Skeletal muscle satellite cell (primary cell): ENCODE measurements at regions not wholly inside any gene's neighbourhood (a gene's known extent, or its start where the extent isn't known, plus 50 kb on each side); places are given as distances from the start of the nearest gene placed in this dataset.
"Not testable (repeated sequence)": the region's sequence is repeated elsewhere in the genome, so short reads cannot be mapped to it uniquely, and the experiment has no call there.

Experiments
- H3K27me3 ChIP-seq: 2 replicates; pipeline ENCODE4 v1.7.0; 2013; ENCODE audit warnings: low read length; ENCODE audit not compliant: control insufficient read depth, insufficient read depth
- H3K36me3 ChIP-seq: 2 replicates; pipeline ENCODE4 v1.7.0; 2013; ENCODE audit warnings: mild to moderate bottlenecking, control low read depth, low read length; ENCODE audit not compliant: insufficient read depth
- H3K4me1 ChIP-seq: 2 replicates; pipeline ENCODE4 v1.7.0; 2013; ENCODE audit warnings: low read length; ENCODE audit not compliant: control insufficient read depth, insufficient read depth
- H3K4me2 ChIP-seq: 2 replicates; pipeline ENCODE4 v1.7.0; 2013; ENCODE audit warnings: mild to moderate bottlenecking, low read length
- H3K4me3 ChIP-seq: 2 replicates; pipeline ENCODE4 v1.7.0; 2013; ENCODE audit warnings: low read length
- H3K9ac ChIP-seq: 2 replicates; pipeline ENCODE4 v1.7.0; 2013; ENCODE audit warnings: mild to moderate bottlenecking, low read depth, low read length, moderate library complexity
- H3K9me3 ChIP-seq: replicated peaks from 2 replicates; pipeline ENCODE4 v1.7.0; 2013; ENCODE audit warnings: mild to moderate bottlenecking, control low read depth, low read length

DNA sequence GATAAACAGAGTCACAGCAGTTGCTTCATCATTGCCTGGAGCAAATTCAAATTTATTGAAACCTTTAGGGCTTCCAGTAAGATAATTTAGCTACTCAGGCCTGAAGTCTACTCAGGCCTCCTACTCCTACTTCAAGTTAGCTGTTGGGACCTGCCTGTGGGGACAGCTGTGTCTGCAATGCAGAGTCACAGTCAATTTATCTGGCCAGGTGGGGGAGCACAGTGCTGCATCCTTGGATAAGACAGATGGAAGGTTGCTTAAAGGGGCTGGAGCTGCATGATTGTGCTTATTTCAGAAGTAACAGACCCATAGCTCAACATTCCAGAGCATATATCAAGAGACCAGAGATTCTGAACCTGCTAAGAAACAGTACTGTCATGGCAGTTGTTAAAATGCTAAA is 932.1 kb downstream of the QKI start:
- Histone ChIP-seq H3K27me3 (no peaks in the 10 kb centered on the region), H3K4me3 (no peak overlapping the region), H3K4me2 (no peak overlapping the region), H3K4me1 (no peaks in the 10 kb centered on the region), H3K9ac (no peak overlapping the region), H3K36me3 (no peaks in the 10 kb centered on the region), H3K9me3 (no peaks in the 10 kb centered on the region)

DNA sequence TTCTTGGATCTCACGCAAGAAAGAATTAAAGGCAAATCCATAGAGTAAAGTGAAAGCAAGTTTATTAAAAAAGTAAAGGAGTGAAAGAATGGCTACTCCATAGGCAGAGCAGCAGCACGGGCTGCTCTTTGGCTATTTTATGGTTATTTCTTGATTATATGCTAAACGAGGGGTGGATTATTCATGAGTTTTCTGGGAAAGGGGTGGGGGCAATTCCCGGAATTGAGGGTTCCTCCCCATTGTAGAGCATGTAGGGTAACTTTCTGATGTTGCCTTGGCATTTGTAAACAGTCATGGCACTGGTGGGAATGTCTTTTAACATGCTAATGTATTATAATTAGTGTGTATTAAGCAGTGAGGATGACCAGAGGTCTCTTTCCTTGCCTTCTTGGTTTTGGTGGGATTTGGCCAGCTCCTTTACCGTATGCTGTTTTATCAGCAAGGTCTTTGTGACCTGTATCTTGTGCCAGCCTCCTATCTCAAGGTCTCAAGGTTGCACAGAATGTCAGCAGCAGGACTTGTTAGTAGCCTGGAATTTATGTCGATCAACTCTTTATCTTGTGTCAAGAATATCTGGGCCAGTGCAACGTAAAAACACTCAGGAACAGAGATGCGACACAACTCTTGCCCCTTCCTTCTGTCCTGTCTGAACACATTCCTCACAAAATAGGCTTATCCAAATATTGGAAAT is 931.4 kb downstream of the QKI start:
- no peaks in the 10 kb centered on the region for H3K9me3 ChIP-seq
- H3K4me2 ChIP-seq = no peak overlapping the region
- H3K4me1 ChIP-seq = no peaks in the 10 kb centered on the region
- H3K4me3 ChIP-seq = no peak overlapping the region
- no peak overlapping the region for H3K9ac ChIP-seq
- no peaks in the 10 kb centered on the region for H3K36me3 ChIP-seq
- no peaks in the 10 kb centered on the region for H3K27me3 ChIP-seq

DNA sequence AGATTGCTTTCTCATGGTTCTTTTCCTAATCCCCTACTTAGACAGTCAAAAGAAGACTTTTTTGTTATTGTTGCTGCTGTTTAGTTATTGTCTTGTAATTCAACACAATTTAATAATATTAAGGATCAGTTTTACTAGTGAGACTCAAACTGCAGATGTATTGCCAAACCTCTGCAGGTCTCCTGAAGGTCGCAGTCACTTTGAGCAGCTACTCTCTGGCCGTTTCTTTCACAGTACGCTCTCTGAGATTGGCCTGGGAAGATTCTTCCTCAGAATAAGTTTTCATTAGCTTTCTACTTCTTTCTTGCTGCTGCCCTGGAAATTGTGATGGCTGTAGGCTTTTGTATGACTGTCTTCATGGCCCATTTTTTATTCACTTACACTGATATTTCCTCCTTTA is 930.8 kb downstream of the QKI start:
- Histone ChIP-seq H3K4me3 (no peak overlapping the region), H3K4me1 (no peaks in the 10 kb centered on the region), H3K9ac (no peak overlapping the region), H3K9me3 (no peaks in the 10 kb centered on the region), H3K27me3 (no peaks in the 10 kb centered on the region), H3K4me2 (no peak overlapping the region), H3K36me3 (no peaks in the 10 kb centered on the region)

DNA sequence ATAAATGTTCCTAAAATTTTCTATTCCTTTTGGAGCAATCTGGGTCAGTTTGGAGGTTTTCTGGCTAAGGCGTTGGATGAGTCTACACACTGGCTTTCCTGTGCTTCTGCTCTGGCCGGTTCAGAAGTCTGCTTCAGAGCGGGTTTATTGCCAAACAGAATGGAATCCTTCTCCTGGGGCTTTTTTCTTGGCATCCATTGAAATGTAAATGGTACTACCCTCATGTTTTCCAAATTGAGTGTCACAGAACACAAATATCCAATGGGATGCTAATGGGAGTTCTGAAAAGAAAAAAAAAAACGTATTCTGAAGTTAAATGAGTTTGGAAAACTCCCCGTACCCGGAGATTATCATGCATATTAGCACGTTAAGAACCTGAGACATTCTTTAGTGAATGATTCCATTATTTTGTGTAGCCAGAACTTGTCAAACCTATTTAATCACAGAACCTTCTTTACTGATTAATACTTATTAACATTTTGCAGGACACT is 930.3 kb downstream of the QKI start:
- Histone ChIP-seq H3K4me3 (no peak overlapping the region), H3K4me1 (no peaks in the 10 kb centered on the region), H3K36me3 (no peaks in the 10 kb centered on the region), H3K9me3 (no peaks in the 10 kb centered on the region), H3K9ac (no peak overlapping the region), H3K4me2 (no peak overlapping the region), H3K27me3 (no peaks in the 10 kb centered on the region)

DNA sequence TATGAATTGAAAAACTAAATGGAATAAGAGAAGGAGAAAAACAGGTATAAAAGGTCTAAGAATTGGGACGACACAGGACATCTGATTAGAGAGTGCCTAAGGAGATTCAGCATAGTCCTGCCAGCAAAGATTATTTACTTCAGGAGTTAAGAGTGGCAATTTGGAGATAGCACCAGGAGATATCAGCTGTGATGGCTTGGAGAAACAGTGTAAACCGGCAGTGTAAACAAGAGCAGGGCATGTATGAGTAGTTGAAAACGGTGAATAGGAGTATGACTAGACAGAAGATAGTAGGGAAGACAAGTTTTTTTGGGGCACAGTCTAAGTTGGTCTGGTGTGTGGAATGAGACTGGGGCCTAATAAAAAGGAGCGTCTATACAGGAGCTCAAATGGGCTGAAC is 924.9 kb downstream of the QKI start:
- not testable (repeated sequence) for H3K4me1 ChIP-seq, H3K4me2 ChIP-seq, H3K27me3 ChIP-seq, H3K9me3 ChIP-seq, H3K9ac ChIP-seq, H3K36me3 ChIP-seq, H3K4me3 ChIP-seq

DNA sequence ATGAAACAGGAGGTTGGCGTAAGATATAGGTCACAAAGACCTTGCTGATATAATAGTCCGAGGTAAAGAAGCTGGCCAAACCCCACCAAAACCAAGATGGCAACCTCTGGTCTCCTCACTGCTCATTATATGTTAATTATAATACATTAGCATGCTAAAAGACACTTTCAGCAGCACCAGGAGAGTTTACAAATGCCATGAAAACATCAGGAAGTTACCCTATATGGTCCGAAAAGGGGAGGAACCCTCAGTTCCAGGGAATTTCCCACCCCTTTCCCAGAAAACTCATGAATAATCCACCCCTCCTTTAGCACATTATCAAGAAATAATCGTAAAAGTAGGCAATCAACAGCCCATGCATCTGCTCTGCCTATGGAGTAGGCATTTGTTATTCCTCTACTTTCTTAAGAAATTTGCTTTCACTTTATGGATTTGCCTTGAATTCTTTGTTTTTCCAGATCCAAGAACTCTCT is 923.4 kb downstream of the QKI start:
- H3K9me3 ChIP-seq = no peaks in the 10 kb centered on the region
- no peak overlapping the region for H3K9ac ChIP-seq
- H3K36me3 ChIP-seq = no peaks in the 10 kb centered on the region
- H3K4me1 ChIP-seq = no peaks in the 10 kb centered on the region
- no peaks in the 10 kb centered on the region for H3K27me3 ChIP-seq
- no peak overlapping the region for H3K4me2 ChIP-seq
- no peak overlapping the region for H3K4me3 ChIP-seq

DNA sequence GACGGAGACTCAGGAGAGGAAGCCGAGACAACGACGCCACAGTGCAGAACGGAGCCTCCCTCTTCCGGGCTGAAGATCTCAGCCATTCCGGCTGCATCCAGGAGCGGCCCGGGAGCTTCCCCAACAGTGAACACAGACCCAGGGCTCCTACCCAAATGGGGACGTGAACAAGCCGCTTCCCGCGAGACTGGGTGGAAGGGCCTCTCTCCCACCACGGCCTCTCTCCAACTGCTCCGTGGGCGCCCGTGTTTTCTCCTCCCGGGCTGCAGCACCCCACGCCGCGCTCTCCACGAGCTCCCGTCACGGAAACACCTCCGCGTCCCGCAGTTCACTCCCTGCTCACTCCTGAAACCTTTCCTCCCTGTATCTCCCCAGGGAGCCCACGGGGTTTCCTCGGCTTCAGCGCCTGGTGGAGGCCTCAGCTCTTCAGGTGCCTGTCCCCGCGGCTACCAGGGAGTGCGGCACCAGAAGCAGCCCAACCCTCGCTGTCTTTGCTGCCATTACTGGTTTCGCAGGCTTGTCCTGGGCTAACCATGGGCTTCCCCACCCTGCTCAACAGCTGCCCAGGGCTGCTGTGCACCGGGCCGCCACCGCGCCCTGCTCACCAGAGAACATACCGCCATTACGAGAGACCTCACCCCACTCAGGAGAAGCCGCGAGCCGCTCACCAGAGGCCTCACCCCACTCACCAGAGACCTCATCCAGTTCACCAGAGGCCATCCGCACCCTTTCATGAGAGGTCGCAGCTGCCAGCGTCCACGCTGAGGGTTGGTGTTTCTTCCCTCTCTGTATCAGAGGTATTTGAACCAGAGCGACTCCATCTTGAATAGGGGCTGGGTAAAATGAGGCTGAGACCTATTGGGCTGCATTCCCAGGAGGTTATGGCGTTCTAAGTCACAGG is 922.8 kb downstream of the QKI start:
- H3K9me3 ChIP-seq = no peaks in the 10 kb centered on the region
- no peak overlapping the region for H3K4me3 ChIP-seq

DNA sequence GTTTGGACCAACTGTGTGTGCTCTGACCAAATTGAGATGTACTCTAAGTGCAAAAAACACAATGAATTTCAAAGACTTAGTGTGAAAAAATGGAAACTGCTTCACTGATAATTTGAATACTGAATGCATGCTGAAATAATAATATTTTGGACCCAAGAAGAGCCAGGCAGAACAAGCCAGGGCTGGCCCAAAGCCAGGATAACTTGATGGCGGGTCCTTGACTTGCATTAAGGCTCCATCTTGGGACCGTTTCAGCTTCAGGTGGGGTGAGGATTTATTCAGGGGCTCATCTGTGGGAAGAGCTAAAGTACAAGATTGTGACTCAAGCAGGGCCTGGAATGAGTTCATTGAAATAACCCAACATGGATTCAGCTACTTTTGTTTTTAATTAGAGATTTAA is 921.9 kb downstream of the QKI start:
- Histone ChIP-seq H3K36me3 (no peaks in the 10 kb centered on the region), H3K4me1 (no peaks in the 10 kb centered on the region), H3K9ac (no peak overlapping the region), H3K9me3 (no peaks in the 10 kb centered on the region), H3K27me3 (no peaks in the 10 kb centered on the region), H3K4me2 (no peak overlapping the region), H3K4me3 (no peak overlapping the region)

More for the DNA sequence above, 922.8 kb downstream of the QKI start:
- Histone ChIP-seq H3K36me3 (no peaks in the 10 kb centered on the region), H3K4me2 (no peak overlapping the region), H3K9ac (no peak overlapping the region), H3K27me3 (no peaks in the 10 kb centered on the region), H3K4me1 (no peaks in the 10 kb centered on the region)

DNA sequence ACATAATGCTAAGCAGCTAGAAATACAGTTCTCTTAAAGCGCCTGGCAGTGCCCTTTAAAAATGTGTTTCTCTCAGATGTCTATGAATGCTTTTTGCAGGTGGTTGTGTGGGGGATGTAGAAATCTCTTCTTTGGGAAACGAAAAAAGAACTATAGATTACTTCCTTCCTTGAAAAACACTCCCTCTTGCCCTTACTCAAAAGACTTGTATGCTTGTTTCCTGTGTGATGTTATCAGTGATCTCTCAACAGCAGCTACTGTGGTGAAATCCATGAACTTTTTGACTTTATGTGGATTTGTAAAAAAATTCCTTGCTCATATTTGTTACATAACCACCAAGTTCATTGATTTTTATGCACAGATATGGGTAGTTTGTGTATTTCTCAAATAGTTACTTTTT is 916.5 kb downstream of the QKI start:
- Histone ChIP-seq H3K4me2 (no peak overlapping the region), H3K9me3 (no peaks in the 10 kb centered on the region), H3K4me3 (no peak overlapping the region), H3K4me1 (no peaks in the 10 kb centered on the region), H3K9ac (no peak overlapping the region), H3K27me3 (no peaks in the 10 kb centered on the region), H3K36me3 (no peaks in the 10 kb centered on the region)

DNA sequence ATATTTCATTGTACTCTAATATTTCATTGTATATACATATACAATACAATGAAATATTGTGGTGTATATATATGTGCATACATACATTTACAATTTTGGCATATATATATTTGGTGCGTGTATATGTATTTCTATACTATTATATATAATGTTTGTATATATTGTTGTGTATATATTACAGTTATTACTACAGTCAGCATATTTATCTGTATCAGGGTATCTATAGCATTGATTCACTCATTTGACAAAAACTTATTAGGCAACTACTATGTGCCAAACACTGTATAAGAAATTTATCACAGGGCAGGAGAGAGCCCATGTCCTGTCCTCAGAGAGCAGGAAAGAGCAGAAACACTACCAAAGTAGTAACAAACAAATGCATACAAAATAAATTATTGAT is 910.6 kb downstream of the QKI start:
- no peaks in the 10 kb centered on the region for H3K9me3 ChIP-seq
- H3K36me3 ChIP-seq = no peaks in the 10 kb centered on the region
- H3K4me1 ChIP-seq = peaks cover 23% of the 10 kb centered on the region
- no peak overlapping the region for H3K9ac ChIP-seq
- H3K27me3 ChIP-seq = no peaks in the 10 kb centered on the region
- no peak overlapping the region for H3K4me2 ChIP-seq
- no peak overlapping the region for H3K4me3 ChIP-seq

DNA sequence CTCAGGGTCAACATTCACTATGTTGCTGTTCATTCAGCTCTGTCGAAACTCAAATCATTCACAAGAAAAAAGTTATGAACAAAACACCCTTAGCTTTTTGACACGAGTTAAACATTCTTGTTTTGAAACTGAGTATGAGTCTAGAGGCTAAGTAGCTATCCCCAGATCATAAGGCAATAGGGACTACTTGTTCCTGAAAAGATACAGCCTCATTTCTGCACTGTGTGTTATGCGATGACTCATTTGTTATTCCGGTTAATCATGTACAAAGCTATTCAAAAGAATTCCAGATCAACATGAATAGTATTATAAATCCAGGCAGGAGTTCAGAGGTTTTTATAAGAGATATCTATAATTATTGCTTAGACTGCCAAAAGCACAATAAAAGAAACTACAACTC is 908.0 kb downstream of the QKI start:
- Histone ChIP-seq H3K9me3 (no peaks in the 10 kb centered on the region), H3K36me3 (no peaks in the 10 kb centered on the region), H3K4me3 (no peak overlapping the region), H3K27me3 (no peaks in the 10 kb centered on the region), H3K4me2 (peak overlapping the region; percentile 67), H3K9ac (peak overlapping the region; percentile 47), H3K4me1 (peaks cover 23% of the 10 kb centered on the region)
